ENCODE measurements at regions not wholly inside any gene's neighbourhood (a gene's known extent, or its start where the extent isn't known, plus 50 kb on each side); places are given as distances from the start of the nearest gene placed in this dataset.

DNA sequence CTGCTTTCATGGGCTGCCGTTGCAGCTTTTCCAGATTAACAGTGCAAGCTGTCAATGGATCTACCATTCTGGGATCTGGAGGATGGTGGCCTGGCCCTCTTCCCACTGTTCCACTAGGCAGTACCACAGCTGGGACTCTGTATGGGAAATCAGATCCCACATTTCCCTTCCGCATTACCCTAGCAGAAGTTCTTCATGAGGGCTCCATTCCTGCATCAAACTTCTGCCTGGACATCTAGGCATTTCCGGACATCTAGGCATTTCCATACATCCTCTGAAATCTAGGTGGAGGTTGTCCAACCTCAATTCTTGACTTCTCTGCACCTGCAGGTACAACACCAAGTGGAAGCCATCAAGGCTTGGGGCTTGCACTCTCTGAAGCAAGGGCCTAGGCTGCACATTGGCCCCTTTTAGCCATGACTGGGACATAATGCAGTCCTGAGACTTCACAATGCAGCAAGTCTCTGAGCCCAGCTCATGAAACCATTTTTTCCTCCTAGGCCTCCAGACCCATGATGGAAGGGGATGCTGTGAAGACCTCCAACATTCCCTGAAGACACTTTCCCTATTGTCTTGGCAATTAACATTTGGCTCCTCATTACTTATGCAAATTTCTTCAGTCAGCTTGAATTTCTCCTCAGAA is 863.3 kb downstream of the C12orf50 start:
- no peak overlapping the region for H3K4me3 ChIP-seq (ENCODE audit: low read depth, low read length)
- TF ChIP-seq CTCF (IDR thresholded peaks at IDR 0.05; ENCODE audit: borderline replicate concordance, insufficient read depth, low read depth, low read length): no peak

DNA sequence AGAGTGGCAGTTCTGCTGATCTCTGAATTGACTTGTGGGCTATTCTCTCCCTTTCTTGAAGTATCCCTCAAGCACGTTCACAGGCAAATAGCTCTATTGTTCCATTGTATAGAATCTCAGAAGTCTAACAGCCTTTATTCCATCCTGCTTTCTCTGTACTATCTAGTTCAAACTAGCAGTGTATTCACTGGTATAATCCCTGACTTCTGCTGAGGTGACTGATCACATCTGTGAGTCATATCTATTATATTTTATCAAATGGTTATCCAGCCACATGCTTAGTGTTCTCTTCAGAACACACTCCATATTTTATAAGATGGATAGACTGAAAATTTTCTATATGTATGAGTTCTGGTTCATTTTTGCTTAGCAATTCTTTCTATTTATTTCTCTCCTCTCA is 866.1 kb downstream of the C12orf50 start:
- no peak overlapping the region for H3K4me3 ChIP-seq (ENCODE audit: low read depth, low read length)
- TF ChIP-seq CTCF (IDR thresholded peaks at IDR 0.05; ENCODE audit: borderline replicate concordance, insufficient read depth, low read depth, low read length): no peak

DNA sequence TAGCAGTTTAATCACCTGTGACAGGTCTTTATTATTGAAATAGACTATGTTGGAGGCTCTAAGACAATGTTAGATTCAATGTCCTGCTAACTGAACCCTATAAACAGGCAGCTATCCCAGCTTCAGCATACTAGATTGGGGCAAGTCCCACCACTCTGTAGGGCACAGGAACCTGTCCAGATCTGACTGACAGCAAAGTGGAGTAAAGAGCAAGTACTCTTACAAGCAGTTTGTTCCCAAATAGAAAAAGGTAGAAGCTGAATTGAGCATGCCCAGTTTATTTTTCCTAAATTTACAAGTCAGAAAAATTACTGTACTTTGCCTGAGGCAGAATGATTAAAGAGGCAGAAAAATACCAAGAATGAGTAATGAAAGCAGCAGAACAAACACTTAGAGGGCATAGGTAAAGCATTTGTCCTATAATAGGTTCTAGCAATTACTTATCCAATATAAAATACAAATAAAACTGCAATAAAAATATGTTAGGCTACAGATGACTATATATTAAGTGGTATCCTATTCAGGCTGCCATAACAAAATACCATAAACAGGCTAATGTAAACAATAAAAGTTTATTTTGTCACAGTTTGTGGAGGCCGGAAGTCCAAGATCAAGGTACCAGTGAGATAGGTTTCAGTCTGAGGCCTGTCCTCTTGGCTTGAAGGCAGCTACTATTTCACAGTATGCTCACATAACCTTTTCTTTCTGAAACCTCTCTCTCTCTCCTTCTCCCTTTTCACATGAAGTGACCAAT is 868.2 kb downstream of the C12orf50 start:
- no peak for TF ChIP-seq CTCF (IDR thresholded peaks at IDR 0.05; ENCODE audit: borderline replicate concordance, insufficient read depth, low read depth, low read length)
- H3K4me3 ChIP-seq (ENCODE audit: low read depth, low read length): no peak overlapping the region

DNA sequence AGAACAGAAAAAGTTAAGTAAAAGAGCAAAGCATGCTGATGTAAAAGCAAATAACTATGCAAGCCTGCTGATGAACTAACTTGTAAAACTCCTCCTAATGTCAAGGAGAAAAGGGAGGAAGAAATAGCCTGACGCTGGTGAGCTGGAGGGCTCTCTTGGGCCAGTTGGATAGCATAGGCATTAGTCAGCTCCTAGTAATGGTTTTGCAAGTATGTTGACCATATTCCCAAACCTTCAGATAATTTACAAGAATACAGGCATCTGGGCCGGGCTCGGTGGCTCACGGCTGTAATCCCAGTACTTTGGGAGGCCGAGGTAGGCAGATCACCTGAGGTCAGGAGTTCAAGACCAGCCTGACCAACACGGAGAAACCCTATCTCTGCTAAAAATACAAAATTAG is 871.4 kb downstream of the C12orf50 start:
- TF ChIP-seq CTCF (IDR thresholded peaks at IDR 0.05; ENCODE audit: borderline replicate concordance, insufficient read depth, low read depth, low read length): no peak
- no peak overlapping the region for H3K4me3 ChIP-seq (ENCODE audit: low read depth, low read length)

- no peak overlapping the region for H3K4me3 ChIP-seq (ENCODE audit: low read depth, low read length)
- no peak for TF ChIP-seq CTCF (IDR thresholded peaks at IDR 0.05; ENCODE audit: borderline replicate concordance, insufficient read depth, low read depth, low read length)
These were observed 873.6 kb downstream of the C12orf50 start for GRCh38 chr12:87155621-87156020.

- TF ChIP-seq CTCF (IDR thresholded peaks at IDR 0.05; ENCODE audit: borderline replicate concordance, insufficient read depth, low read depth, low read length): no peak
- H3K4me3 ChIP-seq (ENCODE audit: low read depth, low read length): no peak overlapping the region
These were observed 876.2 kb downstream of the C12orf50 start for GRCh38 chr12:87152841-87153528.

All from GM12875 (cell line).